GM11168 (cell line): ENCODE measurements at regions not wholly inside any gene's neighbourhood (a gene's known extent, or its start where the extent isn't known, plus 50 kb on each side); places are given as distances from the start of the nearest gene placed in this dataset.

Source experiments
- in situ Hi-C: fragments of 300-500 bp; cut with MboI; formaldehyde crosslinking; loops from one replicate; pipeline ENCODE4 v1.12.0; 2022; ENCODE audit warnings: low sequenced_read_pairs; ENCODE audit not compliant: unreplicated experiment

- in situ Hi-C loops = no loop called here
These were observed 124.4 kb downstream of the FBXO15 start for GRCh38 chr18:74023220-74023619.

DNA sequence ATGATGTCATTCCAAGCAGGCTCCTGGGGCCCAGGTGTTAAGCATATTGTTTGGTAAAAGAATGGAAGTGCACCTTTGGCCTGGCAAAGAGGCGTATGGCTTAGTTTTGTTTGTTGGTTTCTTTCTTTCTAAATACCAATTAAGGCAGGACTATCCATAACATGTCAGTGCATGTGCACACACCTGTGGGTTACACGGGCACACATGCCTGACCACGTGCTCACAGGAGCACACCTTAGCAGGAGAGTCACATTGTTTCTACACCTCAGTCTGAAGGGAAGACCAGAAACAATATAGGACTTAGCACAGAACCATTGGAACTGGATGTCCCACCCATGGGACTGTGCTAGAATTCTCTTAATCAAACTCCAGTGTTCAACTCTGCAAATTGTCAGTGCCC is 127.8 kb downstream of the FBXO15 start:
- in situ Hi-C loops = no loop called here

- in situ Hi-C loops = no loop called here
These were observed 133.7 kb downstream of the FBXO15 start for GRCh38 chr18:74013955-74014354.

GRCh38 chr18:74012954-74013630 is 134.5 kb downstream of the FBXO15 start:
- in situ Hi-C loops = no loop called here

- in situ Hi-C loops = no loop called here
These were observed 141.5 kb downstream of the FBXO15 start for GRCh38 chr18:74006143-74006542.

DNA sequence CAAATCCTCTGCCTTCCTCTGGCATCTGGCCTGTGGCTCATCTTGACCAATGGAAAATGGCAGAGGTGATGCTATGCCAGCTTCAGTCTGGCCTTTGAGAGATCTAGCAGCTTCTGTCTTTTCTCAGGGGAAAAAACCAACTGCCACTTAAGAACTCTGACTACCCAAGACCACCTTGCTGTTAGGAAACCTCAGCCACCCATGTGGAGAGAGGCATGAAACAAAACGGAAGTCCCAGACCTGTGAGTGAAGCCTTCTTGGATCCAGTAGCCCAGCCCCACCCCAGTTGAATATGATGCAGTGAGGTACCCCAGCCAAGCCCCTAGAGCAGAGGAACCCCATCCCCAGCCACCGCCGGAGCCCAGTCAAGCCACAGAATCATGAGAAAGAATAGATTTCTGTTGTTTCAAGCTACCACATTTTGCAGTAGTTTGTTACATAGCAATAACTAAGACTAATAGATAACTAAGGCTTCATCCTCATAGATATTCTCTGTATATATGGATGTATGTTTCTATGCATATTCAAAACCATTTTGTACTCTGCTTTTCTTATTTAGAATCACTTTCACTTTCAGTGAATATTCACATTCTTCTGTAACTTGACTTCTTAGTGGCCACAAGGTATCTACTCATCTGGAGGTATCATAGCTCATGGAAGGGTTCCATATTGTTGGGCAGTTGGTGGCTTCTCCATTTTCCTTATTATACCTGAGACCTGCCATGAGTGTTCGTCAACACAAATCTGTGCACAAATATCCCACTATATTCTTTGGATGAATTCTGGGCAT is 142.1 kb downstream of the FBXO15 start:
- in situ Hi-C loops = no loop called here

- in situ Hi-C loops = no loop called here
These were observed 155.2 kb downstream of the FBXO15 start for GRCh38 chr18:73992242-73993022.

GRCh38 chr18:73991570-73991969 is 156.1 kb downstream of the FBXO15 start:
- in situ Hi-C loops = no loop called here

GRCh38 chr18:73990258-73990657 is 157.4 kb downstream of the FBXO15 start:
- in situ Hi-C loops = no loop called here

- in situ Hi-C loops = no loop called here
These were observed 160.2 kb downstream of the FBXO15 start for GRCh38 chr18:73987247-73987980.

DNA sequence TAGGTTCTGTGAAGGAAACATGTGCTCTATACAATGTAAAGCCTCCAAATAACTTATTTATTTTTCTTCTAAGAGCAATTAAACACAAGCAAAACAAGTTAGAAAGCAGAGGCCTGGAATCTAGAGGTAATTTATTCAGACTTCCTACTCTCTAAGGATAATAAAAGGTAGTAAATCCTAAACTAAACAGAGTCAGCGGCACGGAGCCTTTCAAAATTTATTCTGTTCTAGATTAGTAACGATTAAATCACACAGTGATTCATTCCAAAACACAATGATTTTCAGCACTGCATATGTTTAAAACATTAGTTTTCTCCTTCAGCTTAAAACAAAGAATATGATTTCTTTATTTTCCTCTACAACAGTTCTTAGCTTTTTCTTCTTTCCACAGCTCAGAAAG is 160.9 kb downstream of the FBXO15 start:
- in situ Hi-C loops = no loop called here

- in situ Hi-C loops = no loop called here
These were observed 161.6 kb downstream of the FBXO15 start for GRCh38 chr18:73985855-73986625.

DNA sequence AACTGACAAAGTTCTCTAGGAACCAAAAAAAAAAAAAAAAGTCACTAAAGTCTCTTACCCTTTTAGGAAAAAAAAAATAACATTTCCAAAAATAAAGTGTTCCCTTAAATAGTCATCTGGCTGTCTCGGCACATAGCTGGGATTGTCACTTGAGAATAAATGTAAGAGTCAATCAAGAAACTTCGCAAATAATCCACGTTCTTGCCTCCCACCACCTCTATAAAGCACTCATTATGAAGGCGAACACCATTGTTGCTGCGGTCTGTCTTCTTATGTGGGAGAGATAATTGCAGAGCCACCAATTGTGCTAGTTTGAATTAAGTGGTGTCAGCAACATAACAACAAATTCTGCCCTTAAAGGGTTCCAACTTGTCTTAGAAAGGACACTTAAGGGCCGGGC is 163.7 kb downstream of the FBXO15 start:
- in situ Hi-C loops = no loop called here

DNA sequence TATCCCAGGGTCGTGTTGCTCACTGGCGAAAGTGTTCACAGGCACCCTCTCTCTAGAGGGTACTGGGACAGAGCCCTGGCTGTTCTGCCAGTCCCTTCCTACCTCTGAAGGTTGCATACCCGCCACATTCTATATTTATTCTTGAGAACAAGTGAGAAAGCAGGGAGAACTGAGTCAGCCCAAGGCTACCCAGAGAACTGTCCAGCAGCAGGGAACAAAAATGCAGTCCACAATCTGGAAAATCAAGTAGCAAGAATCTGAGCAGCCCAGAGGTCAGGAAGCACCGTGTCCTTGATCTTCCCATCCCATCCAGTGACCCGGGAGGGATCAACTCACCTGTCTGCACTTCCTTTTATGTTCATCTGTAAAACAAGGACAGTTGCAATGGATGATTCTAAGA is 164.1 kb downstream of the FBXO15 start:
- in situ Hi-C loops = no loop called here

DNA sequence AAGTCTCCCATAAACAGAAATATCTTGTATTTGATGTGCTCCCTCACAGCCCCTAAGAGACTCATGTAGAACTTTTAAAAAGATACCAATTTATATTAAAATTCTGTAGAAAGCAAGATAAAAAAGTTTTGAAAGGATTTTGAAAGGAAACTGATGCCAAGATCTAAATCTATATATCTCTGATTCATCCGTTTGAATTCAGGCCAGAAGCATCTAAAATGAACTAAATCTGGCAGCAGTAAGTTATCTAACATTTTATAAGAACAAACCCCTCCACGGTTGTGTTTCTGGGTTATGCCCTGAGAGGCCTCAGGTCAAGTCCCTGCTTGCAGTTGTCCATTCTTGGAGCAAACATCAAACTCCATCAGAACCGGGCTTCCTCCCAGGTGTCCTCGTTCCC is 165.8 kb downstream of the FBXO15 start:
- in situ Hi-C loops = no loop called here

- in situ Hi-C loops = no loop called here
These were observed 167.2 kb downstream of the FBXO15 start for GRCh38 chr18:73980289-73980979.

- in situ Hi-C loops = no loop called here
These were observed 167.9 kb downstream of the FBXO15 start for GRCh38 chr18:73979742-73980141.

- in situ Hi-C loops = no loop called here
These were observed 171.2 kb downstream of the FBXO15 start for GRCh38 chr18:73976433-73976832.

DNA sequence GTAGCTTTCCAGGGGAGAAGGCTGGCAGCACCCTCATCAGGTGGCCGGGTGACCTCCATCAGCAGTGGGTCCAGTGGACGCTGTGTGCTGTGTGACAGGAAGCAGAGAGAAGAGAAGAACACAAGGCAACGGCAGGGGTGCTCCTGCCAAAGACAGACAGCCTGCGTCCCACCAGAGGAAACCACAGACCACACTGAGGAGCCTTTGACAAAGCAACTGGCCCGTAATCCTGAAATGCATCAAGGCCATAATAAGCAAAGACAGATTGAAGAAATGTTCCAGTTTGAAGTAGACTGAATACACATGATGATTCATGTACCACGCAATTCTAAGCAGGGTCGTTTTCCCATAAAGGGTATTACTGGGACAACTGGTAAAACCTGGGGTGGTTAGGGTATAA is 172.4 kb downstream of the FBXO15 start:
- in situ Hi-C loops = no loop called here
